ENCODE measurements at regions not wholly inside any gene's neighbourhood (a gene's known extent, or its start where the extent isn't known, plus 50 kb on each side); places are given as distances from the start of the nearest gene placed in this dataset.
"Not testable (repeated sequence)": the region's sequence is repeated elsewhere in the genome, so short reads cannot be mapped to it uniquely, and the experiment has no call there.

DNA sequence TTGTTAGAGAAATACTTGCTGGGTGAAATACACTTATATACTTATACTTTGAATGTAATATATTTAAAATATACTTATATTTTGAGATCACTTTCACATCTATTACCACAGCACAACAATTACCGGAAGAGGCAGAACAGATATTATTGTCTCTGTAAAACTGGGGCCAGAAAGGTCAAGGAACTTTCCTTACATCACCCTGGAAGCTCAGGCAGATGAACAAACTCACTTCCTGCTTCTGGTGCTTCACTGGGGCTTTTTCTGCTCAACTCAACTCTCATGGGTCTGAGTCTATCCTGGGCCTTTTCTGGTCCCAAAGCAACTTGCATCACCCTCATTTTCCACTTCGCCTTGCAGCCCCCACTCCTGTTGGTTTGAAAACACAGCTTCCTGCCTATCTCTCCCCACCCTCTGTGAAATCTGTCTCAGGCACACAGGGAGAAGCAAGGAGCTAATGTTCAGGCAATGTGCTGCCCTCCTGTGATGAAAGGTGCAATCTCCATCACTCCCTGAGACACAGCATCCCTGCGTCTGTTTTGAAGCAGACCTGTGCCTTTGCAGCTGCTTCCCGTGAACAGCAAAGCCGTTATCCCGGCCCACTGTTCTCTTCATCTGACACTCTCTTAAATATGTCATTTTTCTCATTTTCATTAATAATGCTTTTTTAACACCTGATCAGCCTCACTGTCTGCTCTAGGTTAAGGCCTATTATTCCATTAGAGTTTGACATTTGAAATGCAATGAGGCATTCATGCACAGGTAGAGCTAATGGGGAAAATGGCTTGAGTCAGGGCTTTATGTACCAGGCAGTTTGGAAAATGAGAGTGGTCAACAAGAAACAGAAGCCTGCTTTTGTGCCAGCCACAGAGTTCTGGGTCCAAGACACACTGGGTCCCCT lies 251.9 kb upstream of the CHAC2 start:
- Mint-ChIP-seq H3K9me3 (no peaks in the 10 kb centered on the region), H3K4me1 (ENCODE audit: low read depth) (no peaks in the 10 kb centered on the region), H3K36me3 (ENCODE audit: low read depth) (no peaks in the 10 kb centered on the region), H3K27ac (no peak overlapping the region), H3K4me3 (no peak overlapping the region), H3K27me3 (ENCODE audit: low read depth) (no peaks in the 10 kb centered on the region)

DNA sequence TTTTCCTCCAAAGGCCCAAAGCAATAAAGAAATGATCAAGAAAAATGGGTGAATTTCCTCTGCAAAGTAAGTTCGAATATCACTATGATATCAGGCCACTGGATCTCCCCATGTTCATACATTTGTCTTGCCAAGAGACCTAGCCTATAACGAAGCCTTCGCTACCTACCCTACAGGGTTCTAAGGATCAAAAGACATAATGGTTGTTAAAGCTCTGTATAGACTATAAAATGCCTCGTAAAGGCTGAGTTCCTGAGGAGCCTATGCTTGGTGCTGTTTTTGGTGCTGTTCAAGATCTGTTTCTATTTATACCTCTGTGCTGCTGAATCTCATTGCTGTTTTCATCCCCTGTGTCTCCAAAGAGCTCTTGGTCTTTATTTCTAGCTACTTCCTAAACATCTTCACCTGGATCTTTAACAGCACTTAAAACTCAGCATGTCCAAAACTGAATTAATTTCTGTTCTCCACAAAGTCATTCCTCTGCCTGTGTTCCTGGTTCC lies 254.4 kb upstream of the CHAC2 start:
- Mint-ChIP-seq H3K4me1 (ENCODE audit: low read depth) (no peaks in the 10 kb centered on the region), H3K36me3 (ENCODE audit: low read depth) (no peaks in the 10 kb centered on the region), H3K27ac (no peak overlapping the region), H3K9me3 (no peaks in the 10 kb centered on the region), H3K27me3 (ENCODE audit: low read depth) (no peaks in the 10 kb centered on the region), H3K4me3 (no peak overlapping the region)

DNA sequence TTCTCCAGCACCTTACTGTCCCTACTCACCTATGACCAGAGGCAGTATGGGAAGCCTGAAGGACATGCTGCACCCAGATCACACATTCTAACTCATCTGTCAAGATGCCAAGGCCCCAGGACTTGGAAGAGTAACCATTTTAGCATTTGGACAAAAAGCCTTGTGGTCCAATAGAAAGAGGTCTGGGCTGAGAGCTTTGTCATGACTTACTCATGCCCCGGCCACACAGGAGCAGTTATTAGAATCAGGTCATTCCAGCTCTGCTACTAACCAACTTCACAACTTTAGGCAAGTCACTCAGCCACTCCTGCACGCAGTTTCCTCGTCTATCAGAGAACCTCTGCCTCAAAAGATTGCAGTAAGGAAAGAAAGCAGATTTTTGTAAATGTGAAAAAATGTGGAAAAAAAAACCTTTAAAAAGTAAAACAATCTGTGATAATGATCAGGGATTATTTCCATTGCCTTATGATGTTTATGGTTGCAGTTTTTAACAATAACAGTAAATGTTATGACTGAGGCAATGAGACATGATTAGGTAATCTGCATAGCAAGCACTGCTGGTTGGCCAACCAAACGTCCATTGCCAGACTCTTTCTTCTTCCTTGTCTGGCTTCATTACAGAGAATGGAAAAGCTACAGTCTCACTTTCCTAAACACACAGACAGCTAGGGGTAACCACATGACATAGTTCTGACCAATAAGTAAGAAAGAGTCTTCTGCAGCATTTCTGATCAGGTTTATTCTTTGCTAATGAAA lies 255.4 kb upstream of the CHAC2 start:
- Mint-ChIP-seq H3K27me3 (ENCODE audit: low read depth) (no peaks in the 10 kb centered on the region), H3K27ac (no peak overlapping the region), H3K9me3 (no peaks in the 10 kb centered on the region), H3K4me3 (no peak overlapping the region), H3K4me1 (ENCODE audit: low read depth) (no peaks in the 10 kb centered on the region), H3K36me3 (ENCODE audit: low read depth) (no peaks in the 10 kb centered on the region)

DNA sequence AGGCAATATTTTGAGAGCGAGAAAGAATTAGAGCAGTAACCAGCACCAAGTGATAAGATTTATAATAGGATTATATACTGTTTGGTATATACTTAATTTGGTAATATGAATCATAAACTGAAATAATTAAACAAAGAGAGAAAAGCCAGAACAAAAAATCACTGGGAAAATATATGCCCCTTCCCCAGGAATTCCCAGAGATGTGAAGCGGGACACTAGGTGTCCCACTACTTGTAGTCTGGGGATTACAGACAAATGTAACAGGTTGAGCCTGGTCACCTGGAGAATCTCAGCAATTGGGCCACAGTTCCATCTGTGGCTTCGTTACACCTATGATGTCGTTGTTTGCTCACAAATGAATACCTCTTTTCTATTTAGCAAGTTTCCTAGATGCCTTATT lies 256.1 kb upstream of the CHAC2 start:
- Mint-ChIP-seq H3K9me3 (no peaks in the 10 kb centered on the region), H3K27me3 (ENCODE audit: low read depth) (no peaks in the 10 kb centered on the region), H3K36me3 (ENCODE audit: low read depth) (no peaks in the 10 kb centered on the region), H3K4me1 (ENCODE audit: low read depth) (no peaks in the 10 kb centered on the region), H3K4me3 (no peak overlapping the region), H3K27ac (no peak overlapping the region)

DNA sequence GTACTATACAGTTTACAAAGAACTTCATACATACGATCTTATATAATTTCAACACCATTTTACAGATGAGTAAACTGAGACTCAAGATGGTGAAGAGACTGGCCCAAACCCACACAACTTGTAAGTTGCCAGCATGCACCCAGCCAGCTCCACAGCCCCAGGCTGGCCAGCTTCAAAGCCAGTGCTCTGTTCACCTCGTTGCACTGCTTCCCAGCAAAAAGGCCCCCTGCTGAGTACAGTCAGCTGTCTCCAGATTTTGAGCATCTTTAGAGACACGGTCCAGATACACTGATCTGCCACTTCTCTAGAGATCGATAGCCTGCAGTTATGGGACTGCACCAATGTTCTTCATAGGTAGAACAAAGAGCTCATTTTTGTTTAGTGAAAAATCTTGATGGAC lies 257.2 kb upstream of the CHAC2 start:
- Mint-ChIP-seq H3K4me1 (ENCODE audit: low read depth) (no peaks in the 10 kb centered on the region), H3K4me3 (no peak overlapping the region), H3K9me3 (no peaks in the 10 kb centered on the region), H3K27ac (no peak overlapping the region), H3K27me3 (ENCODE audit: low read depth) (no peaks in the 10 kb centered on the region), H3K36me3 (ENCODE audit: low read depth) (no peaks in the 10 kb centered on the region)

DNA sequence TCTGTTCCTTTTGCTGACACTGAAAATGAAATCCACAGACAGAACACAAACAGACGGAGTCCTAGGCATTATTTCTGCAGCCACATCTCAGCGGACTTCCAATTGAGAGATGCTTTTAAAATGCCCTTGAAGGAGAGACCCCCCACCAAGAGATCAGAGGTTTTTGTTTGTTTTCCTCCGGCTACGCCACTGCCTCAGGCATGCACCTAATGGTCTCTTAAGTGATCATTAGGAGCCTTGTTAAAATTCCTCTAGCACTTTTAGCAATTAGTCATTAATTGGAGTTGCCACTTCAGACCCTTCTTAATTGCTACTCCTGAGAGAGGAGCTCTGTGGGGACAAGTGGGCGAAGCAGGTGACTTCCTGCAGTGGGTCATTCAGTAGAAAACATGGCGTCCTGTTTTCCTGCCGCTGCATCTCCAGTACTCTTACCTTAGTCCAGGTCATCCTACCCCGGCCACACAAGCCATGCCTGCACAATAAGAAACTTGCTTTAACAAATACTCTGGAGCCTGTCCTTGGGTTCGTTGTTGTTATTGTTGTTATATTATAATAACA lies 257.7 kb upstream of the CHAC2 start:
- peaks cover under 1% of the 10 kb centered on the region for H3K27me3 Mint-ChIP-seq (ENCODE audit: low read depth)
- no peaks in the 10 kb centered on the region for H3K36me3 Mint-ChIP-seq (ENCODE audit: low read depth)
- H3K9me3 Mint-ChIP-seq, result no peaks in the 10 kb centered on the region
- no peak overlapping the region for H3K4me3 Mint-ChIP-seq
- no peaks in the 10 kb centered on the region for H3K4me1 Mint-ChIP-seq (ENCODE audit: low read depth)
- H3K27ac Mint-ChIP-seq, result no peak overlapping the region

DNA sequence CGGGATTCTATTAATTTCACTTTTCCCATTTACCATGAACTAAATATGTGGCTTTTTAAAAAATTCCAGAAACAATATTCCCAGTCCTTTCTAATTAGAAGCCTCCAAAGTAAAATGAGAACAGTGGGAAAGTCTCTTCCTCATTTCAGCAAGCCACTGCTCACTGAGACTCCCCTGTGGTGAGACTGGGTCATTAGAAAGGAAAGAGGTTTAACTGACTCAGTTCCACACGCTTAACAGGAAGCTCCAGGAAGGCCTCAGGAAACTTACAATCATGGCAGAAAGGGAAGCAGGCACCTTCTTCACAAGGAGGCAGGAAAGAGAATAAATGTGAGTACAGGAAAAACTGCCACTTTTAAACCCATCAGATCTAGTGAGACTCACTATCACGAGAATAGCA lies 258.9 kb upstream of the CHAC2 start:
- Mint-ChIP-seq H3K9me3 (no peaks in the 10 kb centered on the region), H3K27ac (no peak overlapping the region), H3K36me3 (ENCODE audit: low read depth) (no peaks in the 10 kb centered on the region), H3K27me3 (ENCODE audit: low read depth) (peaks cover 4% of the 10 kb centered on the region), H3K4me3 (no peak overlapping the region), H3K4me1 (ENCODE audit: low read depth) (no peaks in the 10 kb centered on the region)

DNA sequence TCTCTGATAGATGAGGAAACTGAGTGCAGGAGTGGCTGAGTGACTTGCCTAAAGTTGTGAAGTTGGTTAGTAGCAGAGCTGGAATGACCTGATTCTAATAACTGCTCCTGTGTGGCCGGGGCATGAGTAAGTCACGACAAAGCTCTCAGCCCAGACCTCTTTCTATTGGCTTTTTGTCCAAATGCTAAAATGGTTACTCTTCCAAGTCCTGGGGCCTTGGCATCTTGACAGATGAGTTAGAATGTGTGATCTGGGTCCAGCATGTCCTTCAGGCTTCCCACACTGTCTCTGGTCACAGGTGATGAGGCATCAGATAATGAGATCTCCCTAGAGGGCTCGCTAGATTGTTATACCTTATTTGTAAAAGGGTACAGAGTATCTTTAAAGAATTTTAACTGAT lies 260.5 kb upstream of the CHAC2 start:
- H3K36me3 Mint-ChIP-seq (ENCODE audit: low read depth); H3K9me3 Mint-ChIP-seq; H3K27ac Mint-ChIP-seq; H3K4me3 Mint-ChIP-seq; H3K4me1 Mint-ChIP-seq (ENCODE audit: low read depth); H3K27me3 Mint-ChIP-seq (ENCODE audit: low read depth): not testable (repeated sequence)

DNA sequence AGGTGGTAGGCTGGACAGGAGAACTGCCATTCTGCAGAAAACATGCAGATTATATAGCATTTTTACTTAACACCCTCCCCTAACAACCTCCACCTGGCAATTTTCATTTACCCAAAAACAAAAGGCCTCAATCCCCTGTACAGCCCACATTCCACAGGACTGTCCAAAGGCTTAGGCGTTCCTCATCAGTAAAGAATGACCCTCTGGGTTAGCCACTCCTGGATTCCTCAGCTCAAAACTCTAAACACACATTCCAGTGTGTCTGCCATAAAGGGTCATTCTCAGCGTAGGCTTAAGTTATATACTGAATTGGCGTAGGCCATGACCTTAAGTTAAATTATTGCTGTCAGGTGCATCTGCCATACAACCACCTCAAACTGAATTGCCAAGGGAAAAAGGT lies 261.8 kb upstream of the CHAC2 start:
- Mint-ChIP-seq H3K9me3 (no peaks in the 10 kb centered on the region), H3K4me1 (ENCODE audit: low read depth) (no peaks in the 10 kb centered on the region), H3K27ac (no peak overlapping the region)

DNA sequence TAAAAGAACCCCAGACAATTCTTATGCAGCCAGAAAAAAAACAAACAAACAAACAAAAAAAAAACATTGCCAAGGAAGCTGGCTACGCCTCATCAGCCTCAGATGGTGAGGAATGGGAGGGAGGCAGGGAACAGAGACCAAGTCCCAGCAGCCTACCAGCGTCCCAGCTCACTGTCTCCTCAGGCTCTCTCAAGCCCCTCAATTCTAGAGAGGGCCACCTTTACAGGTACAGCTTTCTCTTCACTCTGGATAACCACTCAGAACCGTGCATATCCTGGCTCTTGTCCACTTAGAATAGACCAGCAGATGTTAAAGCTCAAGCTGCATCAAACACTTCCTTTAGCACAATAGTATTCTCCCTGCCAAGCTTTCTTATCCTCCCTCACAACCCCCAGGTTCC lies 263.1 kb upstream of the CHAC2 start:
- Mint-ChIP-seq H3K9me3 (no peaks in the 10 kb centered on the region), H3K27me3 (ENCODE audit: low read depth) (peaks cover 4% of the 10 kb centered on the region), H3K27ac (no peak overlapping the region), H3K4me1 (ENCODE audit: low read depth) (no peaks in the 10 kb centered on the region), H3K36me3 (ENCODE audit: low read depth) (no peaks in the 10 kb centered on the region), H3K4me3 (no peak overlapping the region)

More for the DNA sequence above, 261.8 kb upstream of the CHAC2 start:
- Mint-ChIP-seq H3K4me3 (no peak overlapping the region), H3K36me3 (ENCODE audit: low read depth) (no peaks in the 10 kb centered on the region), H3K27me3 (ENCODE audit: low read depth) (peaks cover 4% of the 10 kb centered on the region)

DNA sequence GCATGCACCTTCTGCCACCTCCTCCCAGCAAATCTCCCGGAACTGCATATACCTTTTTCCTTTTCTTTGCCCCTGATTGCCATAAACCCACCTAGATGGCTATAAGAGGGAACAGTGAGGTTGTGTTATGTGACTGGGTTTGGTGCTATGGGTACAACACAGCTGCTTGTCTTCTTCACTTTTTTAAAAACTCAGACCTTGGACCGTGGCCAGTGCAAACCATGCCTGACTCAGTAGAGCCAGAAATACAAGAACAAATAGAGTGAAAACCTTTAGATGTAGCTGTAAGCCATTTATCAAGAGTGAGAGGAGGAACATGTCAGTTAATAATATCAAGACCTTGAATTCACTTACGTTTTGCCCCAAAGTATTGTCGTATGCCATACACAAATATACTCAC lies 267.4 kb upstream of the CHAC2 start:
- no peaks in the 10 kb centered on the region for H3K9me3 Mint-ChIP-seq
- no peaks in the 10 kb centered on the region for H3K36me3 Mint-ChIP-seq (ENCODE audit: low read depth)
- H3K27ac Mint-ChIP-seq, result no peak overlapping the region
- peaks cover 4% of the 10 kb centered on the region for H3K27me3 Mint-ChIP-seq (ENCODE audit: low read depth)
- no peak overlapping the region for H3K4me3 Mint-ChIP-seq
- no peaks in the 10 kb centered on the region for H3K4me1 Mint-ChIP-seq (ENCODE audit: low read depth)

DNA sequence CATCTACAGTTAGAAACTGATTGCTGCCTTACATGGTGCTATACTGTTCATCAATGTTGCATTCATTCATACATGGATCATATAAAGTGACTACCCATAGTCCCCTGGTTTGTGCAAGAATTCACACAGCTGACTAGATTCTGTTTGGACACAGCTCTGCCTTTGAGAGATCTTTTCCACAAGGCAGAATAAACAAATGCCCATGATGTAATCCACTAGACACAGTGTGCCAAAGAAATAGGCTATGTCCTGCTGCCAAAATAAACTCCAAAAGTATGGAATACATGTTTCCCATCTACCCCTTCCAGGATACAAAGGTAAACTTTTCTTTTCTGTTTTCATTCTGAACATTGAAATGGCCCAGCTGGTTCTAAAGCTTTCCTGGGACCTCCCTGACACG lies 269.4 kb upstream of the CHAC2 start:
- H3K36me3 Mint-ChIP-seq (ENCODE audit: low read depth), result no peaks in the 10 kb centered on the region
- no peaks in the 10 kb centered on the region for H3K27me3 Mint-ChIP-seq (ENCODE audit: low read depth)
- H3K27ac Mint-ChIP-seq, result no peak overlapping the region
- H3K9me3 Mint-ChIP-seq, result no peaks in the 10 kb centered on the region
- no peak overlapping the region for H3K4me3 Mint-ChIP-seq
- H3K4me1 Mint-ChIP-seq (ENCODE audit: low read depth), result no peaks in the 10 kb centered on the region

DNA sequence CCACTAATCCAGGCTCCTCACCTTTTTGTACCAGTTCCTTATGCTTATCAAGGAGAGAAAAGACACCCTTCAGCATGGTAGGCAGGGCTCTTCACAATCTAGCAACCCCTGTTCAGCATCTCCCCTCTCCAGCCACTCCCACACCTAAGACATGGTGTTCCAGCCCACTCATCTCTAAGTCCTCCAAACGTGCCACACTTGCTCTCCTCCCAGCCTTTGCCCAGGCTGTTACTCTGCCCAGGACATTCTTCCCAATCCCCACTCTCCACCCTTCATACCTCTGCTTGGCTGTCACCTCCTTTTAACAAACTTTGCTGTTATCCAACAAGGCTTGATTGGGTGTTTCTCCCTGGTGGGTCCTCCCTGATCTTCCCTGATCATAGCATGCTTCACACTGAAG lies 270.6 kb upstream of the CHAC2 start:
- Mint-ChIP-seq H3K27me3 (ENCODE audit: low read depth) (no peaks in the 10 kb centered on the region), H3K36me3 (ENCODE audit: low read depth) (no peaks in the 10 kb centered on the region), H3K4me1 (ENCODE audit: low read depth) (no peaks in the 10 kb centered on the region), H3K27ac (no peak overlapping the region), H3K9me3 (no peaks in the 10 kb centered on the region), H3K4me3 (no peak overlapping the region)

DNA sequence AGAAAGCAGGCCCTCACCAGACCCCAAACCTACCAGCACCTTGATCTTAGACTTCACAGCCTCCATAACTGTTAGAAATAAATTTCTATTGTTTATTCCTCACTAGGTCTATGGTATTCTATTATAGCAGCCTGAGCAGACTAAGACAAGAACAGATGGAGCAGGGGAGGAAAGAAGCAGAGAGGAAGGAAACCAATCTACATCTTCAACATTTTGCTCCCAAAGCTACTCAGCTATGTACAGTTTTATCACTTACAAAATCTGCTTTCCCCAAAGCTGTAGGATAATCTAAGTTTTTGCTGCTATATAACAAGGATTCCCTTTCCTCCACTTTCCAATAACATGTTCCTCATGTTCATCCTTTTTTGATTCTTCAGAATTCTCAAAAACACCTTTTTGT lies 274.4 kb upstream of the CHAC2 start:
- no peaks in the 10 kb centered on the region for H3K27me3 Mint-ChIP-seq (ENCODE audit: low read depth)
- no peaks in the 10 kb centered on the region for H3K4me1 Mint-ChIP-seq (ENCODE audit: low read depth)
- H3K27ac Mint-ChIP-seq, result no peak overlapping the region
- no peaks in the 10 kb centered on the region for H3K9me3 Mint-ChIP-seq
- no peak overlapping the region for H3K4me3 Mint-ChIP-seq
- no peaks in the 10 kb centered on the region for H3K36me3 Mint-ChIP-seq (ENCODE audit: low read depth)

DNA sequence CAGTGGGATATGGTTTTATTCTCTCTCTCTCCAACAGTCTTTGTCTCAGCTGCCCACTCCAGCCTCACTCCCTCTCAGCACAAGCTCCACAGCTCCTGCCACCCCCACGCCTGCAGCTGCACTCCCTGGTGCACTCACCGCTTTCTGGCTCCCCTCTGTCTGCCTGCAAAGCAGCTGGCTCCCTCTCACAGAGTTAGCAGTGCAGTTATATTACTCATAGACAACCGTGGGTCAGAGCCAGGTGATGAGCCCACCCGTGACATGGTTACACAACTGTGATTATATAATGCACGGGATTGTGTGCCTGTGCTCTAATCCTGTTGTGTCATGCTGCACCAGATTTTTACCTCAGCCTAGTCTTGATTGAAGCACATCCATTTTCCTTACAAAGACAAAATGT lies 276.9 kb upstream of the CHAC2 start:
- Mint-ChIP-seq H3K27me3 (ENCODE audit: low read depth) (no peaks in the 10 kb centered on the region), H3K27ac (no peak overlapping the region), H3K9me3 (no peaks in the 10 kb centered on the region), H3K4me1 (ENCODE audit: low read depth) (no peaks in the 10 kb centered on the region), H3K36me3 (ENCODE audit: low read depth) (no peaks in the 10 kb centered on the region), H3K4me3 (no peak overlapping the region)

All from T-helper 1 cell treated with Interleukin-12 subunit alpha and Interleukin-12 subunit beta and Interleukin-4 antibody, amounts not matched to agents 30 μg/mL and 1 μg/mL, for 36 hours (primary cell).